ENCODE measurements at regions not wholly inside any gene's neighbourhood (a gene's known extent, or its start where the extent isn't known, plus 50 kb on each side); places are given as distances from the start of the nearest gene placed in this dataset.

DNA sequence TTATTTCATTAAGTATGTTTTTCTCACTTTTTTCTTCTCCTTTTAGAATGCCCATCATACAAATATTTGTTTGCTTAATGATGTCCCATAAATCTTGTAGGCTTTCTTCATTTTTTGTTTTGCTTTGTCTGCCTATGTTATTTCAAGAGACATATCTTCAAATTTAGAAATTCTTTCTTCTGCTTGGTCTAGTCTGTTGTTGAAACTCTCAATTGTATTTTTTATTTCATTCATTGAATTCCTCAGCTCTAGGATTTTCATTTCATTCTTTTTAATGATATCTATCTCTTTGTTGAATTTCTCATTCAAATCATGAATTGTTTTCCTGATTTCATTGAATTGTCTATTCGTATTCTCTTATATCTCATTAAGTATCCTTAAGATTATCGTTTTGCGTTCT is 125.1 kb upstream of the VIPR2 start:
- in situ Hi-C loops (cut with HindIII; ENCODE audit: extremely low pct_ligation_motif_present, low pct_unique_long_range_greater_than_20kb) (no loop called here), intact Hi-C loops (cut with micrococcal nuclease; ENCODE audit: unreplicated experiment) (no loop called here)
- H3K79me2 ChIP-seq (ENCODE audit: insufficient read depth, low read length), result no peaks in the 10 kb centered on the region
- H3K36me3 ChIP-seq (replicated peaks in 1 of 2; ENCODE audit: control insufficient read depth in 1 of 2, insufficient read depth in 2 of 2, low read length in 2 of 2), result no peaks in the 10 kb centered on the region
- H3K27me3 ChIP-seq (ENCODE audit: control insufficient read depth in 1 of 2, insufficient read depth in 2 of 2, low read length in 2 of 2), result no peaks in the 10 kb centered on the region
- H3K4me1 ChIP-seq (ENCODE audit: insufficient read depth, low read length), result no peaks in the 10 kb centered on the region
- H3K4me3 ChIP-seq (replicated peaks in 1 of 3; ENCODE audit: insufficient read depth in 1 of 3, low read depth in 2 of 3, low read length in 3 of 3), result no peak overlapping the region
- H3K27ac ChIP-seq (ENCODE audit: extremely low read length, insufficient read depth, low read length), result no peak overlapping the region
- DNase-seq (ENCODE audit: low spot score) (no peak), FAIRE-seq (no peak), ATAC-seq (no peak)
- POLR2A ChIA-PET, result no interaction called here
- H3K4me2 ChIP-seq (ENCODE audit: low read depth, low read length), result no peak overlapping the region
- no peak overlapping the region for H3K9ac ChIP-seq (ENCODE audit: insufficient read depth, low read depth, low read length)
- TF ChIP-seq, protein P1, sequence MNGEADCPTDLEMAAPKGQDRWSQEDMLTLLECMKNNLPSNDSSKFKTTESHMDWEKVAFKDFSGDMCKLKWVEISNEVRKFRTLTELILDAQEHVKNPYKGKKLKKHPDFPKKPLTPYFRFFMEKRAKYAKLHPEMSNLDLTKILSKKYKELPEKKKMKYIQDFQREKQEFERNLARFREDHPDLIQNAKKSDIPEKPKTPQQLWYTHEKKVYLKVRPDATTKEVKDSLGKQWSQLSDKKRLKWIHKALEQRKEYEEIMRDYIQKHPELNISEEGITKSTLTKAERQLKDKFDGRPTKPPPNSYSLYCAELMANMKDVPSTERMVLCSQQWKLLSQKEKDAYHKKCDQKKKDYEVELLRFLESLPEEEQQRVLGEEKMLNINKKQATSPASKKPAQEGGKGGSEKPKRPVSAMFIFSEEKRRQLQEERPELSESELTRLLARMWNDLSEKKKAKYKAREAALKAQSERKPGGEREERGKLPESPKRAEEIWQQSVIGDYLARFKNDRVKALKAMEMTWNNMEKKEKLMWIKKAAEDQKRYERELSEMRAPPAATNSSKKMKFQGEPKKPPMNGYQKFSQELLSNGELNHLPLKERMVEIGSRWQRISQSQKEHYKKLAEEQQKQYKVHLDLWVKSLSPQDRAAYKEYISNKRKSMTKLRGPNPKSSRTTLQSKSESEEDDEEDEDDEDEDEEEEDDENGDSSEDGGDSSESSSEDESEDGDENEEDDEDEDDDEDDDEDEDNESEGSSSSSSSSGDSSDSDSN (CRISPR knock-in tag; IDR thresholded peaks at IDR 0.05), result no peak
- no peak for TF ChIP-seq HCFC1 (IDR thresholded peaks at IDR 0.05; ENCODE audit: low read depth, low read length)
- TF ChIP-seq, protein P2, sequence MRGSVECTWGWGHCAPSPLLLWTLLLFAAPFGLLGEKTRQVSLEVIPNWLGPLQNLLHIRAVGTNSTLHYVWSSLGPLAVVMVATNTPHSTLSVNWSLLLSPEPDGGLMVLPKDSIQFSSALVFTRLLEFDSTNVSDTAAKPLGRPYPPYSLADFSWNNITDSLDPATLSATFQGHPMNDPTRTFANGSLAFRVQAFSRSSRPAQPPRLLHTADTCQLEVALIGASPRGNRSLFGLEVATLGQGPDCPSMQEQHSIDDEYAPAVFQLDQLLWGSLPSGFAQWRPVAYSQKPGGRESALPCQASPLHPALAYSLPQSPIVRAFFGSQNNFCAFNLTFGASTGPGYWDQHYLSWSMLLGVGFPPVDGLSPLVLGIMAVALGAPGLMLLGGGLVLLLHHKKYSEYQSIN (CRISPR knock-in tag; IDR thresholded peaks at IDR 0.05; ENCODE audit: borderline replicate concordance), result no peak
- no peak for TF ChIP-seq MIER2 (CRISPR knock-in tag; IDR thresholded peaks at IDR 0.05)
- no peak for TF ChIP-seq ZNF235 (CRISPR knock-in tag; IDR thresholded peaks at IDR 0.05; ENCODE audit: borderline replicate concordance)
- TF ChIP-seq NFIB (CRISPR knock-in tag; IDR thresholded peaks at IDR 0.05; ENCODE audit: borderline replicate concordance), result no peak
- no peak for TF ChIP-seq ZNF552 (CRISPR knock-in tag; IDR thresholded peaks at IDR 0.05; ENCODE audit: borderline replicate concordance)
- peaks cover 28% of the 10 kb centered on the region for H3K9me3 ChIP-seq (ENCODE audit: low read length)
- CTCF ChIA-PET (ENCODE audit: low intra/inter-chr PET ratio, low total read pairs), result no interaction called here
- no peak overlapping the region for H2AFZ ChIP-seq (ENCODE audit: low read length)
- 2% methylated on average over 3 of the region's 3 CpGs for WGBS (ENCODE audit: low lambda C conversion rate)
- H4K20me1 ChIP-seq (ENCODE audit: insufficient read depth, low read length), result no peaks in the 10 kb centered on the region
- BruUV-seq (replicated peaks), result no TSS peak
